GM19452 (cell line): ENCODE measurements at regions not wholly inside any gene's neighbourhood (a gene's known extent, or its start where the extent isn't known, plus 50 kb on each side); places are given as distances from the start of the nearest gene placed in this dataset.
"Not testable (repeated sequence)": the region's sequence is repeated elsewhere in the genome, so short reads cannot be mapped to it uniquely, and the experiment has no call there.

Experiments used
- ATAC-seq: cut with Tn5 transposase; IDR thresholded peaks from one replicate; pipeline ENCODE4 v1.9.1; 2021; ENCODE audit not compliant: unreplicated experiment

- ATAC-seq, result no peak
Observed at GRCh38 chr7:81296726-81297125, 377.9 kb upstream of the SEMA3C start.

DNA sequence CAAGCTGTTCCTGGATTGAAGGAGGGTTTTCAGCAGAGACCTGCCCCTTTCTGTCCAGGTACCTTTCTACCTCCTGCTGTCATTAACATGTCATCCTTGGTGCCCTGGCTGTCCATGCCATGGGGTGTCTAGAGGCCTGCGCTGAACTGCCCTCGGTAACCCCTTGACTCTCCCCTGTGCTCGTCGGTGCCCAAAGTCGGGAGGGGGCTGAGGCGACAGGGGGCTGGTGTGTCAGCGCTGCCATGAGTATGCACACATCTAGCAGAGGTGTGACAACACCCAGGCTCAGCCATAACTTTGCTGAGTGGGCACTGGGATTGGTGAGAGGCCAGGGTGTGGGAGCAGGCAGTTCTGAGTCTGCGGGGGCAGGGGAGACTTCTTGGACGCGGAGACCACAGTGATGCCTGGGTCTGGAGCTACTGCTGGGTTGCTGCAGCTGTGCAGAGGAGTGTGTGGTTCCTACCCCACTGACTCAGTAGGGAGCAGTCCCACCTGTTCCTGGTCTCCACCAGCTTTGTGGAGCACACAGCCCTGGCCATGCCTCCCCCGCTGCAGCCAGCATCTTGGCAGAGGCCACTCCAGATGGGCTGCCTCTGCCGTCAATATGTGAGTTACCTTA, 376.2 kb upstream of the SEMA3C start:
- ATAC-seq, result no peak

GRCh38 chr7:81293806-81294205, 375.0 kb upstream of the SEMA3C start:
- ATAC-seq, result no peak

DNA sequence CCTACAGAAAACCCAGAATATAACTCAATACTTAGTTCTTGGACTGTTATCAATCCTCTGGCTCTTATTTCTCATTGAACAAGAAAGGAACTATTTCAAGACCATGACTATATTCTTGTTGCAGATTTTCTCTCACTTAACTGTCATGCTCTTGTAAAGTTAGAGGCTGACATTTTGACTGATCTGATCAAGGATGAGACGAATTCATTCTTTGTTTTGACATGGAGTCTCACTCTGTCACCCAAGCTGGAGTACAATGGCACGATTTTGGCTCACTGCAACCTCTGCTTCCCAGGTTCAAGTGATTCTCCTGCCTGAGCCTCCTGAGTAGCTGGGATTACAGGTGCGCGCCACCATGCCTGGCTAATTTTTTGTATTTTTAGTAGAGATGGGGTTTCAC, 367.9 kb upstream of the SEMA3C start:
- not testable (repeated sequence) for ATAC-seq

DNA sequence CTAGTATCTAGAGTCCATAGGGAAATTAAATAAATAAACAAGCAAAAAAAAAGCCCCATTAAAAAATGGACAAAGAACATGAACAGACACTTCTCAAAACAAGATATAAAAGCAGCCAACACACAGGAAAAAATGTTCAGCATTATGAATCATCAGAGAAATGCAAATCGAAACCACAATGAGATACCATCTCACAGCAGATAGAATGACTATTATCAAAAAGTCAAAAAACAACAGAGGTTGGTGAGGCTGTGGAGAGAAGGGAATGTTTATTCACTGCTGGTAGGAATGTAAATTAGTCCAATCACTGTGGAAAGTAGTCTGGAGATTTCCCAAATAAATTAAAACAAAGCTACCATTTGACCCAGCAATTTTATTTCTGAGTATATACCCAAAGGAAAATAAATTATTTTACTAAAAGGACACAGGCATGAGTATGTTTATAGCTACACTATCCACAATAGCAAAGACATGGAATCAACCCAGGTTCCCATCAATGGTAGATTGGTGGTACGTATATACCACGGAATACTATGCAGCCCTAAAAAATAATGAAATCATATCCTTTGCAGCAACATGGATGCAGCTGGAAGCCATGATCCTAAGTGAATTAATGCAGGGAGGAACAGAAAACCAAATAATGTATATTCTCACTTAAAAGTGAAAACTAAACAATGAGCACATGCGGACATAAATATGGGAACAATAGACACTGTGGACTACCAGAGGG, 366.5 kb upstream of the SEMA3C start:
- no peak for ATAC-seq

- no peak for ATAC-seq
Observed at GRCh38 chr7:81284576-81284975, 365.7 kb upstream of the SEMA3C start.

- ATAC-seq, result no peak
Observed at GRCh38 chr7:81280531-81280930, 361.7 kb upstream of the SEMA3C start.

- ATAC-seq, result no peak
Observed at GRCh38 chr7:81277691-81278090, 358.8 kb upstream of the SEMA3C start.

DNA sequence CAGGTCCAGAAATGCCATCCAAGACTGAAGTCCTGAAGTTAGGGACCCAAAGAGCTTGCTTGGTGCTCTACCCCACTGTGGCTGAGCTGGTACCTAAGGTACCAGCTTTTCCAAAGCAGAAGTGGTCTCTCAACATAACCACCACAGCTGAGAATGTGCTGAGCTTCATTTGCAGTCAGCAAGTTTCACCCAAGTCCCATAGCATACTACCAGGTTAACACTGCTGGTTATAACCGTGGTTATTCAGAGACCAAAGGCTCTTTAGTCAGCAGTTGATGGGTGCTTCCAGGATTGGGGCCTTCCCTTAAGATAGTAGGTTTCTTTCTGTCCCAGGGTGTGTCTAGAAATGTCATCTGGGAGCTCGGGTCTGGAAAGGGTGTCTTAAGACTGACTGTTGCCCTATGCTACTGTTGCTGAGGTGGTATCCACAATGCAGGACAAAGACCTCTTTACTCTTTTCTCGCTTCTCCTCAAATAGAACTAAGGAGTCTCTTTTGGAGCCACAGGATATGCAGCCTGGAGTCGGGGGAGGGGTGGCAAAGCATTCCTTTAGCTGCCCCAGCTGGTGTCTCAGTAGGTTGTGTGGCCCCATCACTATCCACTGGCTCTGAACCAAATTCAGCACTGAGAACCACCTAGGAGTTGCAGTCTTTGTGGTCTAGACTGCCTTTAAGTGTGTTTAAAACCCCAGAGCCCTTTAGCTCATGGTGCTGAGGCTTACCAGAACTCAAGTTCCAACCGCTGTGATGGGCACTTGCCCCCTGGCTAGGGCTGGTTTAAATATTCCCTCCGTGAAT, 354.9 kb upstream of the SEMA3C start:
- ATAC-seq, result no peak

DNA sequence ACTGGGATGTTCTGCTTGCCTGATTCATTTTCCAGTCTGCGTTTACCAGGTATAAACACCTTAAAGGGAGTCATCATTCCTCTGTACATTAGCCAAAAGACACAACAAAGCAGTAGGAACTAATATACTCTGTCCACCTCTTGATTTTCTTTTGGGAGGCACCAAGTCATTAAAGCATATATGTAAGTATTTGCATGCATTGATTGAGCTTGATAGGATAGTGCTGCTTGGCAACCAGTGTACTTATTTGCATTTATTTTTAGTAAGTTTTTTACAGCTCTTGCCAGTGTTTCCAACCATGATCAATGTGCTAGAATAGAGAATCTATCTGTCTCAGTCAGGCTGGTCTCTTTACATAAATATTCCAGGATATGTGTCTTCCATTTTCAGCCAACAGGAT, 353.3 kb upstream of the SEMA3C start:
- ATAC-seq, result no peak

DNA sequence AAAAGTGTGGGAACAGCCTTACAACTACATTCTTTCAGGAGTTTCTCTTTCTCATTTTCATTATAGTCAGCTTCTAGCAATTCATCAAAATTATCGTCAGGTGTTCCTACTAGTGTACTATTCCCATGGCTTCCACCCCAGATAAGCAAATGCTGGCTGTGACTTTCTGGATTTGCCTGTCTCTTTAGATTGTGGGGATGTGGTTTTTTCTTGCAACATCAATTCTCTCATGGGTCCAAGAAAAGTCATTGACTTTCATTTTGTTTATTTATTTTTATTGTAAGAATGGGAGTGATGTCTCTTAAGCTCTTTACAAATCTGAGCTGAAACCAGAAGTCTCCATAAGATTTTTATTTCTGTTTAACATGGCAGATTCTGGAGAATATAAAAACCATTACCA, 349.7 kb upstream of the SEMA3C start:
- no peak for ATAC-seq

GRCh38 chr7:81267508-81267907, 348.7 kb upstream of the SEMA3C start:
- ATAC-seq, result no peak

- ATAC-seq, result no peak
Observed at GRCh38 chr7:81264116-81264515, 345.3 kb upstream of the SEMA3C start.

GRCh38 chr7:81260152-81260551, 341.3 kb upstream of the SEMA3C start:
- ATAC-seq, result no peak

DNA sequence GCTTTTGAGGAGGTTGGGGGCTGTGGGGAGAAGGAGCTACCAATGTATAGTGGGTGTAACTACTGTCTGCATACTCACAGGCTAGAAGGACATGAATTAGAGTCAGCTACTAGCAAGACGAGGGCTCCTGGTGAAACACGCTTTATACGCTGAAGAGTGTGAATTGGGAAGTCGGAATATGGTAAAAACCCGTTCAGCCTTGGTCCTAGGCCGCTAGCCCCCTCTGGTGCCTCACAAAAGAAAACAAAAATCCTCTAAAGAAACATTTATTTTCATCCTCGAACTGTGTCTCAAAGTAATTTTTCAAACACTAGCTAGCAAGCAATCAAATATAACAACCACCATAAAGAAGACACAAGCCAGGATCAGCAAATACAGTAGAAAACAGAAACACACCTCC, 338.1 kb upstream of the SEMA3C start:
- no peak for ATAC-seq

GRCh38 chr7:81248420-81248819, 329.6 kb upstream of the SEMA3C start:
- no peak for ATAC-seq

DNA sequence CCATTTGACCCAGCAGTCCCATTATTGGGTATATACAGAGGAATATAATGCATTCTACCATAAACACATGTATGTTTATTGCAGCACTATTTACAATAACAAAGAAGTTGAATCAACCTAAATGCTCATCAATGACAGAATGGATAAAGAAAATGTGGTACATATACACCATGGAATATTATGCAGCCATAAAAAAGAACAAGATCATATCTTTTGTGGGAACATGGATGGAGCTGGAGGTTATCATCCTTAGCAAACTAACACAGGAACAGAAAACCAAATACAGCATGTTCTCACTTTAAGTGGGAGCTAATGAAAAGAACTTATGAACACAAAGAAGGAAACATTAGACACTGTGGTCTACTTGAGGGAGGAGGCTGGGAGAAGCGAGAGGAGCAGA, 328.5 kb upstream of the SEMA3C start:
- ATAC-seq, result not testable (repeated sequence)

DNA sequence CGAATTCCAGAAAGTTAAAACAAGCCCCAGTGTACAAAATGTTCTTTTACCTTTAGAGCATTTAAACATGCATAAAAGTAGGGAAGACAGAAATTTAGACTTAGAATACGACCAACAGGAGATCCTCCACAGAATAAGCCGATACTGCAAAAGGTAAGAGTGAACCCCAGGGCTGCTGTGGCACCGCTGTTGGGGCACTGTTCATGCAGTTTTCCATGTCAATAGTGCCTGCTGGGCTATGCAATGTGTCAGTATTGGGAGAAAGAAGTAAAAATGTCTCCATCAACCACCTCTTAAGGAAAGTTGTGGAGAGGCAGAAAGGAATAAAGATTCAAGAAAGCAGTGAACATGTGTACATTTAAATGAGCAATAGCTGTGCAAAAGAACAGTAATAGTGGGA, 326.5 kb upstream of the SEMA3C start:
- ATAC-seq, result no peak

- no peak for ATAC-seq
Observed at GRCh38 chr7:81244224-81244623, 325.4 kb upstream of the SEMA3C start.

DNA sequence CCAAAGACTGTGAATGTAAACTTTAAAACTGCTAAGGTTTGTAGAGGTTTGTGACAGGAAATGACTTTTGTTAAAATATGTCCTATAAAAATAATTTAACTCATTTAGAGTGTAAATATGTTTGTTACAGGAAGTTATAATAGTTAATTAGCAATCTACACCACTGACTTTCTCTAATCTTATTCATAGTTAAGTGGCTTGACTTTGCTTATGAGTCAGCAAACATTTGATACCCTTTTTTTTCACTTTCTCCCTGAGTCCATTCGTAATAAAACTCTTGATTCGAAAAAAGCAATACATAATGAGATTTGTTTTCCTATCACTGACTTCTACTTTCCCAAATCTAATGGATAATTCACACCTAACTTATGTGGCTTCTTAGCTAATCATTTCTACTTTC, 317.7 kb upstream of the SEMA3C start:
- no peak for ATAC-seq

- no peak for ATAC-seq
Observed at GRCh38 chr7:81235997-81236396, 317.1 kb upstream of the SEMA3C start.

DNA sequence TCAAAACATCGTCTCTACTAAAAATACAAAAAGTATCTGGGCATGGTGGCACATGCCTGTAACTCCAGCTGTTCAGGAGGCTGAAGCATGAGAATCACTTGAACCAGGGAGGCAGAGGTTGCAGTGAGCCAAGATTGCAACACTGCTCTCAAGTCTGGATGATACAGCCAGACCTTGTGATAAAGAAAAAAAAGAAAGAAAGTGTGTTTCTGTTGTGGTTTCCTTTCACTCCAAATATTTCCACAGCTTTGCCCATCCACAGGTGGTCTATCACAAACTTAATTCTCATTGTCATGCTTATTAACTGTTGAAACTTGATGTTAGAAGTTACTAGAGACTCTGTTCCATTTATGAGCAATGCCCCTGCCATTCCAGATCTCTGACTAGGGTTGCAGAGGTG, 316.0 kb upstream of the SEMA3C start:
- ATAC-seq, result no peak
